ENCODE measurements at regions not wholly inside any gene's neighbourhood (a gene's known extent, or its start where the extent isn't known, plus 50 kb on each side); places are given as distances from the start of the nearest gene placed in this dataset.

GRCh38 chr18:6627645-6628044 lies 101.9 kb upstream of the ARHGAP28 start:
- H3K36me3 ChIP-seq (ENCODE audit: control insufficient read depth in 2 of 2, insufficient read depth in 2 of 2, low read length in 1 of 2): no peaks in the 10 kb centered on the region
- peaks cover 0 to 3% of the 10 kb centered on the region in 2 donors for H3K4me1 ChIP-seq (ENCODE audit: control insufficient read depth in 2 of 2, insufficient read depth in 2 of 2, low read length in 1 of 2)
- H3K4me3 ChIP-seq (ENCODE audit: low read depth in 1 of 2, low read length in 2 of 2): no peak overlapping the region
- WGBS, 2 donors: 83 to 87% methylated on average over 4 of the region's 4 CpGs
- H3K27ac ChIP-seq (ENCODE audit: low read depth in 2 of 2, low read length in 1 of 2): no peak overlapping the region
- no peaks in the 10 kb centered on the region for H3K9me3 ChIP-seq (ENCODE audit: control insufficient read depth in 2 of 2, insufficient read depth in 1 of 2, low read depth in 1 of 2, low read length in 1 of 2)
- no peaks in the 10 kb centered on the region for H3K27me3 ChIP-seq (ENCODE audit: control insufficient read depth in 1 of 2, insufficient read depth in 2 of 2, low read length in 2 of 2)

- Histone ChIP-seq H3K27ac (ENCODE audit: low read depth in 2 of 2, low read length in 1 of 2) (no peak overlapping the region), H3K36me3 (ENCODE audit: control insufficient read depth in 2 of 2, insufficient read depth in 2 of 2, low read length in 1 of 2) (no peaks in the 10 kb centered on the region), H3K4me1 (ENCODE audit: control insufficient read depth in 2 of 2, insufficient read depth in 2 of 2, low read length in 1 of 2) (peaks cover 0 to 3% of the 10 kb centered on the region in 2 donors), H3K27me3 (ENCODE audit: control insufficient read depth in 1 of 2, insufficient read depth in 2 of 2, low read length in 2 of 2) (no peaks in the 10 kb centered on the region), H3K4me3 (ENCODE audit: low read depth in 1 of 2, low read length in 2 of 2) (no peak overlapping the region), H3K9me3 (ENCODE audit: control insufficient read depth in 2 of 2, insufficient read depth in 1 of 2, low read depth in 1 of 2, low read length in 1 of 2) (no peaks in the 10 kb centered on the region)
- 77 to 79% methylated on average over 2 of the region's 2 CpGs for WGBS, 2 donors
These were observed 101.3 kb upstream of the ARHGAP28 start for GRCh38 chr18:6628187-6628586.

GRCh38 chr18:6629635-6630140 lies 99.8 kb upstream of the ARHGAP28 start:
- Histone ChIP-seq H3K27me3 (ENCODE audit: control insufficient read depth in 1 of 2, insufficient read depth in 2 of 2, low read length in 2 of 2) (no peaks in the 10 kb centered on the region), H3K9me3 (ENCODE audit: control insufficient read depth in 2 of 2, insufficient read depth in 1 of 2, low read depth in 1 of 2, low read length in 1 of 2) (no peaks in the 10 kb centered on the region), H3K4me1 (ENCODE audit: control insufficient read depth in 2 of 2, insufficient read depth in 2 of 2, low read length in 1 of 2) (no peaks in the 10 kb centered on the region), H3K36me3 (ENCODE audit: control insufficient read depth in 2 of 2, insufficient read depth in 2 of 2, low read length in 1 of 2) (no peaks in the 10 kb centered on the region), H3K27ac (ENCODE audit: low read depth in 2 of 2, low read length in 1 of 2) (no peak overlapping the region), H3K4me3 (ENCODE audit: low read depth in 1 of 2, low read length in 2 of 2) (no peak overlapping the region)
- WGBS, 2 donors: 86 to 88% methylated on average over 5 of the region's 5 CpGs

GRCh38 chr18:6633310-6633709 lies 96.2 kb upstream of the ARHGAP28 start:
- H3K36me3 ChIP-seq (ENCODE audit: control insufficient read depth in 2 of 2, insufficient read depth in 2 of 2, low read length in 1 of 2): no peaks in the 10 kb centered on the region
- WGBS, 2 donors: 42 to 55% methylated on average over 3 of the region's 3 CpGs
- no peaks in the 10 kb centered on the region for H3K27me3 ChIP-seq (ENCODE audit: control insufficient read depth in 1 of 2, insufficient read depth in 2 of 2, low read length in 2 of 2)
- no peak overlapping the region for H3K27ac ChIP-seq (ENCODE audit: low read depth in 2 of 2, low read length in 1 of 2)
- H3K4me1 ChIP-seq (ENCODE audit: control insufficient read depth in 2 of 2, insufficient read depth in 2 of 2, low read length in 1 of 2): no peaks in the 10 kb centered on the region
- no peaks in the 10 kb centered on the region for H3K9me3 ChIP-seq (ENCODE audit: control insufficient read depth in 2 of 2, insufficient read depth in 1 of 2, low read depth in 1 of 2, low read length in 1 of 2)
- no peak overlapping the region for H3K4me3 ChIP-seq (ENCODE audit: low read depth in 1 of 2, low read length in 2 of 2)

GRCh38 chr18:6636091-6636490 lies 93.4 kb upstream of the ARHGAP28 start:
- Histone ChIP-seq H3K36me3 (ENCODE audit: control insufficient read depth in 2 of 2, insufficient read depth in 2 of 2, low read length in 1 of 2) (no peaks in the 10 kb centered on the region), H3K4me3 (ENCODE audit: low read depth in 1 of 2, low read length in 2 of 2) (no peak overlapping the region), H3K27ac (ENCODE audit: low read depth in 2 of 2, low read length in 1 of 2) (no peak overlapping the region), H3K9me3 (ENCODE audit: control insufficient read depth in 2 of 2, insufficient read depth in 1 of 2, low read depth in 1 of 2, low read length in 1 of 2) (no peaks in the 10 kb centered on the region), H3K4me1 (ENCODE audit: control insufficient read depth in 2 of 2, insufficient read depth in 2 of 2, low read length in 1 of 2) (no peaks in the 10 kb centered on the region), H3K27me3 (ENCODE audit: control insufficient read depth in 1 of 2, insufficient read depth in 2 of 2, low read length in 2 of 2) (no peaks in the 10 kb centered on the region)
- WGBS, 2 donors: 77 to 95% methylated on average over 1 of the region's 1 CpG

GRCh38 chr18:6638447-6638846 lies 91.1 kb upstream of the ARHGAP28 start:
- H3K4me1 ChIP-seq (ENCODE audit: control insufficient read depth in 2 of 2, insufficient read depth in 2 of 2, low read length in 1 of 2): no peaks in the 10 kb centered on the region

GRCh38 chr18:6639305-6639704 lies 90.2 kb upstream of the ARHGAP28 start:
- WGBS, 2 donors: 92 to 97% methylated on average over 4 of the region's 4 CpGs
- H3K9me3 ChIP-seq (ENCODE audit: control insufficient read depth in 2 of 2, insufficient read depth in 1 of 2, low read depth in 1 of 2, low read length in 1 of 2): no peaks in the 10 kb centered on the region
- H3K36me3 ChIP-seq (ENCODE audit: control insufficient read depth in 2 of 2, insufficient read depth in 2 of 2, low read length in 1 of 2): no peaks in the 10 kb centered on the region
- H3K27me3 ChIP-seq (ENCODE audit: control insufficient read depth in 1 of 2, insufficient read depth in 2 of 2, low read length in 2 of 2): no peaks in the 10 kb centered on the region
- H3K4me1 ChIP-seq (ENCODE audit: control insufficient read depth in 2 of 2, insufficient read depth in 2 of 2, low read length in 1 of 2): no peaks in the 10 kb centered on the region
- no peak overlapping the region for H3K4me3 ChIP-seq (ENCODE audit: low read depth in 1 of 2, low read length in 2 of 2)
- no peak overlapping the region for H3K27ac ChIP-seq (ENCODE audit: low read depth in 2 of 2, low read length in 1 of 2)

More at GRCh38 chr18:6638447-6638846, 91.1 kb upstream of the ARHGAP28 start:
- no peak overlapping the region for H3K27ac ChIP-seq (ENCODE audit: low read depth in 2 of 2, low read length in 1 of 2)
- no peaks in the 10 kb centered on the region for H3K36me3 ChIP-seq (ENCODE audit: control insufficient read depth in 2 of 2, insufficient read depth in 2 of 2, low read length in 1 of 2)
- no peaks in the 10 kb centered on the region for H3K27me3 ChIP-seq (ENCODE audit: control insufficient read depth in 1 of 2, insufficient read depth in 2 of 2, low read length in 2 of 2)
- H3K9me3 ChIP-seq (ENCODE audit: control insufficient read depth in 2 of 2, insufficient read depth in 1 of 2, low read depth in 1 of 2, low read length in 1 of 2): no peaks in the 10 kb centered on the region
- H3K4me3 ChIP-seq (ENCODE audit: low read depth in 1 of 2, low read length in 2 of 2): no peak overlapping the region
- 42 to 53% methylated on average over 5 of the region's 5 CpGs for WGBS, 2 donors

GRCh38 chr18:6644836-6645627 lies 84.5 kb upstream of the ARHGAP28 start:
- no peaks in the 10 kb centered on the region for H3K4me1 ChIP-seq (ENCODE audit: control insufficient read depth in 2 of 2, insufficient read depth in 2 of 2, low read length in 1 of 2)
- 55 to 57% methylated on average over 10 of the region's 10 CpGs for WGBS, 2 donors
- no peak overlapping the region for H3K27ac ChIP-seq (ENCODE audit: low read depth in 2 of 2, low read length in 1 of 2)
- no peaks in the 10 kb centered on the region for H3K27me3 ChIP-seq (ENCODE audit: control insufficient read depth in 1 of 2, insufficient read depth in 2 of 2, low read length in 2 of 2)
- no peak overlapping the region for H3K4me3 ChIP-seq (ENCODE audit: low read depth in 1 of 2, low read length in 2 of 2)
- H3K36me3 ChIP-seq (ENCODE audit: control insufficient read depth in 2 of 2, insufficient read depth in 2 of 2, low read length in 1 of 2): no peaks in the 10 kb centered on the region
- H3K9me3 ChIP-seq (ENCODE audit: control insufficient read depth in 2 of 2, insufficient read depth in 1 of 2, low read depth in 1 of 2, low read length in 1 of 2): no peaks in the 10 kb centered on the region

- Histone ChIP-seq H3K9me3 (ENCODE audit: control insufficient read depth in 2 of 2, insufficient read depth in 1 of 2, low read depth in 1 of 2, low read length in 1 of 2) (no peaks in the 10 kb centered on the region), H3K4me3 (ENCODE audit: low read depth in 1 of 2, low read length in 2 of 2) (no peak overlapping the region), H3K27me3 (ENCODE audit: control insufficient read depth in 1 of 2, insufficient read depth in 2 of 2, low read length in 2 of 2) (no peaks in the 10 kb centered on the region), H3K36me3 (ENCODE audit: control insufficient read depth in 2 of 2, insufficient read depth in 2 of 2, low read length in 1 of 2) (no peaks in the 10 kb centered on the region), H3K27ac (ENCODE audit: low read depth in 2 of 2, low read length in 1 of 2) (no peak overlapping the region), H3K4me1 (ENCODE audit: control insufficient read depth in 2 of 2, insufficient read depth in 2 of 2, low read length in 1 of 2) (peaks cover 0 to 5% of the 10 kb centered on the region in 2 donors)
- 45 to 49% methylated on average over 5 of the region's 5 CpGs for WGBS, 2 donors
These were observed 82.7 kb upstream of the ARHGAP28 start for GRCh38 chr18:6646801-6647200.

- peaks cover 0 to 5% of the 10 kb centered on the region in 2 donors for H3K4me1 ChIP-seq (ENCODE audit: control insufficient read depth in 2 of 2, insufficient read depth in 2 of 2, low read length in 1 of 2)
- WGBS, 2 donors: 48 to 50% methylated on average over 1 of the region's 1 CpG
- no peaks in the 10 kb centered on the region for H3K9me3 ChIP-seq (ENCODE audit: control insufficient read depth in 2 of 2, insufficient read depth in 1 of 2, low read depth in 1 of 2, low read length in 1 of 2)
- no peaks in the 10 kb centered on the region for H3K27me3 ChIP-seq (ENCODE audit: control insufficient read depth in 1 of 2, insufficient read depth in 2 of 2, low read length in 2 of 2)
- H3K4me3 ChIP-seq (ENCODE audit: low read depth in 1 of 2, low read length in 2 of 2): no peak overlapping the region
- H3K36me3 ChIP-seq (ENCODE audit: control insufficient read depth in 2 of 2, insufficient read depth in 2 of 2, low read length in 1 of 2): no peaks in the 10 kb centered on the region
- H3K27ac ChIP-seq (ENCODE audit: low read depth in 2 of 2, low read length in 1 of 2): no peak overlapping the region
These were observed 80.9 kb upstream of the ARHGAP28 start for GRCh38 chr18:6648581-6648980.
